ENCODE measurements at regions not wholly inside any gene's neighbourhood (a gene's known extent, or its start where the extent isn't known, plus 50 kb on each side); places are given as distances from the start of the nearest gene placed in this dataset.

GRCh38 chr11:62069374-62069773 lies 54.4 kb upstream of the INCENP start:
- CTCF ChIA-PET: interaction anchor here (4.0 kb wide), 1 partner anchor 12 kb away, joined by 23 read pairs; no protein-coding TSS in a partner anchor

More at GRCh38 chr11:62069374-62069773, 54.4 kb upstream of the INCENP start:
- BruUV-seq (replicated peaks): no TSS peak
- no peak for DNase-seq (ENCODE audit: low read depth, low spot score)
- intact Hi-C loops (cut with micrococcal nuclease) (no loop called here), dilution Hi-C loops (cut with MboI; ENCODE audit: extremely low pct_ligation_motif_present, low sequenced_read_pairs) (no loop called here)
- Histone ChIP-seq H3K9me1 (replicated peaks; ENCODE audit: control insufficient read depth, extremely low read depth, insufficient read depth, low read length) (no peaks in the 10 kb centered on the region), H3K4me3 (replicated peaks in 1 of 3; ENCODE audit: insufficient read depth in 1 of 3, low read depth in 1 of 3, low read length in 3 of 3) (no peak overlapping the region), H3K36me3 (ENCODE audit: control insufficient read depth in 2 of 2, extremely low read depth in 1 of 2, insufficient read depth in 2 of 2, low read length in 2 of 2) (no peaks in the 10 kb centered on the region), H3K79me2 (ENCODE audit: control insufficient read depth, insufficient read depth, low read length) (no peaks in the 10 kb centered on the region), H3K9me3 (replicated peaks; ENCODE audit: control insufficient read depth, insufficient read depth, low read length) (no peaks in the 10 kb centered on the region), H3K27me3 (ENCODE audit: control insufficient read depth in 2 of 2, insufficient read depth in 2 of 2, low read length in 2 of 2) (peaks cover 0 to 5% of the 10 kb centered on the region in 2 experiments), H4K20me1 (replicated peaks; ENCODE audit: control insufficient read depth, extremely low read depth, insufficient read depth, low read length) (peaks cover 2% of the 10 kb centered on the region), H3K4me1 (ENCODE audit: control insufficient read depth, extremely low read depth, insufficient read depth, low read length) (no peaks in the 10 kb centered on the region), H3K9ac (replicated peaks; ENCODE audit: extremely low read depth, insufficient read depth, low read length) (no peak overlapping the region), H2AFZ (ENCODE audit: low read depth, low read length) (no peak overlapping the region), H3K27ac (ENCODE audit: insufficient read depth, low read depth, low read length) (no peak overlapping the region), H3K4me2 (ENCODE audit: insufficient read depth, low read length) (no peak overlapping the region)
- FAIRE-seq: no peak
- POLR2A ChIA-PET: no interaction called here
- no peak for TF ChIP-seq EZH2 (IDR thresholded peaks at IDR 0.05; ENCODE audit: borderline replicate concordance, low read depth, low read length, severe bottlenecking)
- no peak for TF ChIP-seq GATA2 (IDR thresholded peaks at IDR 0.05; ENCODE audit: insufficient read depth, insufficient read length, low read depth, low read length)
- no peak for TF ChIP-seq POLR2A (IDR thresholded peaks at IDR 0.05; ENCODE audit: low read depth, low read length)
- no peak for TF ChIP-seq FOS (IDR thresholded peaks at IDR 0.05; ENCODE audit: borderline replicate concordance, insufficient read depth, low read length)
- TF ChIP-seq CTCF (IDR thresholded peaks at IDR 0.05; ENCODE audit: extremely low read depth in 1 of 2, insufficient read depth in 1 of 2, low read depth in 1 of 2, low read length in 2 of 2): no peak
- TF ChIP-seq JUN (IDR thresholded peaks at IDR 0.05; ENCODE audit: borderline replicate concordance, insufficient read depth, insufficient read length, low read depth): no peak
- TF ChIP-seq MYC (IDR thresholded peaks at IDR 0.05; ENCODE audit: low read depth, low read length): no peak
- TF ChIP-seq POLR2AphosphoS5 (IDR thresholded peaks at IDR 0.05; ENCODE audit: insufficient read depth, low read depth, low read length): no peak
- TF ChIP-seq MAX (IDR thresholded peaks at IDR 0.05; ENCODE audit: insufficient read depth, insufficient read length): no peak

All from endothelial cell of umbilical vein (primary cell).